ENCODE measurements at regions not wholly inside any gene's neighbourhood (a gene's known extent, or its start where the extent isn't known, plus 50 kb on each side); places are given as distances from the start of the nearest gene placed in this dataset.
A peak's percentile ranks its signal among the peaks of the same experiment; 100 is the strongest.

DNA sequence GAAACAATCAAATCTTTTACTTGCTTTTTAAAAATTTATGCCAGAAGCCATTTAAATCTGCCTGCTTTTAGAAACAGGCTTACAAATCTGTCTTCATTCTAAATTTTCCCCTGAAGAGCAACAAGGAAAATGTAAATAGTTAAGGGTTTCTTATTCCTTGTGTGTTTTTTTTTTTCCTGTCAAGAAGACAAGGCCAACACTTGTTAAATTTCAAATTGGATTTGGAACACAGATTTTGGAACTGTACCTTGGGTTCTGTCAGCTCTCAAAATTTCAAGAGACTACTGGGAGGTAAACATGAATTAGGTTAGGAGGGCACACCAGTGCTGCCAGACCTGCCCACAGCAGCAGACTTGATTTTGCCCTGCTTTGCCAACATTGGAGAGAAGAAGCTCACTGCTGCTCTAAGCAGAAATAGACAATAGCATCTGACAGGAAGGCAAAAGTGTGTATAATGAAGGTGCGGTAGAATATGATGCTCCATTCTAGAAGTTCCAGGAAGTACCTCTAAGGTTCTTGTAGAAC lies 121.7 kb downstream of the NHLRC3 start:
- no peak for DNase-seq (ENCODE audit: low read depth)

DNA sequence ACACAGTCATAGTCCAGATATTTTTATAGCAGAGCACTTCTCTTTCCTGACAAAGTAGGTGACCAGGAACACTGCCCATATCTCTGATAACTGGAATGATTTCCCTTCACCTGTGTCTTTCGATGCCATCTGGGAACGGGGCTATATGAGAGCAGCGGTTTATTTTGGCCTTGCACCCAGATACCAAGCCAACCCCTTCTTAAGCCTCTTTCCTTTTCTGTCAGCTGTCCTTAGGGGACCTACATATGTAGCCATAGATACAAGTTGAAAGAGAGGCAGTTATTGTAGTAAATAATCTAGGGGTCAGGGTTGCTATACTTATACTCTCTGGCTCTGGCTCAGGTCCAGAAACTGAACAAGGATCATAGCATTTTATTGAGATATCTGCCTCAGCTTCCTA lies 128.8 kb downstream of the NHLRC3 start:
- DNase-seq (ENCODE audit: low read depth), result no peak

DNA sequence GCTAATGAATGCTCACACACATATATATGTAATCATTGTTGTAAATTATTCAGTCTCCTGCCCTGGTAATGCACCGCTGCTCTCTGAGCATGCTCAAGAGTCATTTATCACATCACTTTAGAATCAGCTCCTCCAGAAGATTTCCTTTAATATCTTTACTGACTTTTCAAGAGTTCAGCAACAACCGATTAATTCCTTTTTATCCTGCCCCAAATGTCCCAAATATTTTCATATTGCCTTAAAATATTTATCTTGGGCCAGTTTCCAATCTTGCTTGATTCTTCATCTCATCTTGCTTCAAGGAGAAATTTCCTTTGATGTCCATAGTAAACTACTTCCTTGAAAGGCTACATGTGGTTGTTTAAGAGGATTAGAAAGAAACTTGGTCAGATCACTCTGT lies 132.5 kb downstream of the NHLRC3 start:
- no peak for DNase-seq (ENCODE audit: low read depth)

DNA sequence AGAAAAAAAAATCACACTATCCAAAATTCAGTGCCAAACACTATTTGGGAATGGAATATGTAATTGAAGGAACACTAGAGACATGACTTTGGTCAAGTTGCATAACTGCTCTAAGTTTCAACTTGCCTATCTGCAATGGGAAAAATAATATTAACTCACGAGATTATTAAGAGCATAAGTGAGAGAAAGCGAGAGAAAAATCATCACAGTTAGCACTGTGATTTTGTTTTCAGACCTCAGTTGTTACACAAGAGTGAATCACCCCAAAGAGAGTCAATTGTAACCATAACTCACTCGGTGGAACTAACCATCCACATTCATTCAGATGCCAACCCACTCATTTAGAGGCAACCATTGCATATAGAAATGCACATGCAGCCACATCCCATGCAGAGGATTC lies 147.1 kb downstream of the NHLRC3 start:
- DNase-seq (ENCODE audit: low read depth), result no peak

DNA sequence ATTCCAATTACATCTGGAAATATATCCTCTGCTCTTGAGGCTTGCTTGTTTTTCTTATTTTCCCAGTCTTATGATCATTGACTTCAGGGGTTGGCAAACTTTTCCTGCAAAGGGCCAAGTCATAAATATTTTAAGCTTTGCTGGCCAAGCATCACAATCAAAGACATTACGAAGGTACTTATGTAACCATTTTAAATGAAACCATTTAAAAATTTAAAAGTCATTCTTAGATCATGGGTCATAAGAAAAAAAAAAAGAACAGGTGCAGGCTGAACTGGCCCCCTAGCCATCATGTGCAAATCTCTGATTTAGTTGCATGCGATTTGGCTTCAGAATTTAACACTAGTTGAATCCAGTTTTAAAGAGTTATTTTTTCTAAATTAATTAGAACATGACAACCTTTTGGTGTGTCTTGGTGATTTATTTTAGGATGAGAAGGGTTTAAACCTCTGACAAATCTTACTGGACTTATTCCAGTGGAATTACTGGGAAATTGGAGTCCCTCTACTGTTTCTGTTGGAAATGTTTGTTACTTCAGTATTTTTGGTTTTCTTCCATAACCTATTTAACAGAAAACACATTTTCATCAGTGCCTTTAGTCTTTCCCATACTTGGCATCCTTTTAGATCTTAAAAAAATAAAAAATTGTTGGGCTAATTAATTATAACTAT lies 148.1 kb downstream of the NHLRC3 start:
- no peak for DNase-seq (ENCODE audit: low read depth)

DNA sequence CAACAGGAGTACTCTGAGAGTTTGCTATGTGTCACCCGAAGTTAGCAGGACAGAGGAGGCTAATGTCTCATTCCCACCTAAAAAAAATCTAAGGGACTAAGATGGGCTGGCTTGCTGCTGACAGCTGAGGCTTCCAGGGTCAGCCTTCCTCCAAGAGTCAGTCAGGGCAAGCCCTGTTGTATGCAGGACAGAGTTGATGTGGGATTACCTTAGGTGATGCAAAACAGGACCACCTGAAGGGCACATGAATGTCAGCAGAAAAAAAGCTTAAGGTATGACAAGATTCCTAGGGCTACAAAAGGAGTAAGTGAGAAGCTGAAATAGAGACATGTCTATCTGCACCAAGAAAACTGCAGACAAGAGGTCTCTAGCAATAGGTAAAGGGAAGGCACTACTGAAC lies 151.5 kb downstream of the NHLRC3 start:
- no peak for DNase-seq (ENCODE audit: low read depth)

DNA sequence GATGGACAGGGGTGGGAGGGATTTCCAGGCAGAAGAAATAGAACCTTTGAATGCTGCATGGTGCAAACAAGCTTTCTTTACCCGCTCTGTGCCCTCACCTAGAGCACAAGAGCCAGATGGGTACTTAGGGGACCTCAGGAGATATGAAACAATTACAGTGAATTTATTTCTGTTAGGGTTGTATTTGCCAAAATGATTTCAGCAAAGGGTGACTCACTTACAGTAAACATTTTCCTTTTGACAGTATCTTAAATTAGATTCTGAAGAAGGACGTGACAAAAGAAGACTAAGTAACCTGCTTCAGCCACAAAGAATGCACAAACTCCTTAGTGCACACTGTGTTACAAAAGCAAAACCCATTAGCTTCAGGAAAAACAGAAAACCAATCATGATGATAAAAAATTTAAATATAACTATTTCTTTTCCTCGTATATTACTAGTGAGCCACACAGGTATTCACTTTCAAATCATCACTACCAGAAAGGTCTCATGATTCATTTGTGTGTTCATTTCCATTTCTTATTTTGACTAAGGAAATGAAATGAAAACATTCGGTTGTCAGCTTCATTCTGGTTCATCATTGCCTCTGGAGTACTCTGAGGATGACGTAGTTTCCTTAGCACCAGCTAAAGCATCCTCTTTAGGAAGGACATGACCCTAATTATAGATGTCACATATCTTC lies 158.8 kb downstream of the NHLRC3 start:
- no peak for DNase-seq (ENCODE audit: low read depth)

DNA sequence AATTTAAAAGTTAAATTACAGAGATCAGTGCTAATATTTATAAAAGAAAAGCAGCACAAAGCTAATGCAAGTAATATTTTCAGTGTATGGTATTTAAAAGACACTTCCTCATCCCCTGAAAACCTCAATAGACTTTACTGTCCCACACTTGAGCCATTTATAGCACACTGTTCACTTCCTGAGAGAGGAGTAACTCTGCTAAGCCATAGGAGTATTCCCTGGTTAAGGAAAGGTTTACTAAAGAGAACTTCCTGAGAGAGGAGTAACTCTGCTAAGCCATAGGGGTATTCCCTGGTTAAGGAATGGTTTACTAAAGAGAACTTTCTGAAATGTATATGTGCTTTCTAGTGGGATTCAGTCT lies 159.4 kb downstream of the NHLRC3 start:
- DNase-seq (ENCODE audit: low read depth), result no peak

DNA sequence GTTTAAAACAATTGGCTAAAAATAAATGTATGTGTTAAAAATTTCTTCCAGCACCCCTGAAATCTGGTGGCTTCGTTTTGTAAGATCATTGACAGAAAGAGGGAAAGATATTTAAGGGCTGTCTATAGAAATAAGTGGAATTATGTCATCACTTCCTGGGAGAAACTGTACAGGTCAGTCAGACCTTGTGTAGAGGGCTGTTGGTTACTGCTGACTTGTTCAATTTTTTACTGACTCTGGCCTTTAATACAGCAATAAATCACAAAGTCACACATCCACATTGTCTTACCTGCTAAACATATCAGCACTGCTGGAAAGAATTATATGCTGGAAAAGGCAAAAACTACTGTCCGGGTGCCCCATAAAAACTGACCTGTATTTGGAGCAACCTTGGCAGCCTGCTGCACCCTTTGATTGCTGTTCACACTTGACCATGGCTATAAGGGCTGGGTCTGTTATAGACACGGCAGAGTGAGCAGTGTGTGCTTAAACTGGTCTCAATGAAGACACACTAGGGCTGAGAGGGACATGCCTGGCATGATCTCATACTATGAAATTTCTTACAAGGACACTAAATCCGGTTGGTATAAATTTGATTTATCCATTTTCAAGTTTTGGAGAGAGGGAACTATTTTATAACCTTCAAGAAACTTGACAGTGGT lies 162.1 kb downstream of the NHLRC3 start:
- DNase-seq (ENCODE audit: low read depth), result no peak

DNA sequence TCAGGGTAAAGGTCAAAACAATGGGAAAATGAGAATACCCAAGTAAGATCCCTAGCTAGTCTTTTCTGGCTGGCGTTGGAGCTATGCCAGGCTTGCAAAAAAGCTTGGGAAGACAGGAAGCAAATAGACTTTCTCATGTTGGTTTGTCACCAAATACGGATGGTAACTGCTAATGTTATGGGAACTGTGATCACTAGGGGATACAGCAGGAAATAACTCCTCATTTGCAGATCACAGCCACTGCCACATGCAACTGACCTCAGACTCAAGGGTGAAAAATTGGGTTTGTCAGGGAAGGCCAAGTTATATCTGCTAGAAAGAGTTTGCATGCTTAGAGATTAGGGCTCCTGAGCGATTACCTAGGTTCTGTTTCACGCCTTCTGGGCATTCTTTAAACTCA lies 162.9 kb downstream of the NHLRC3 start:
- peak; percentile 13 for DNase-seq (ENCODE audit: low read depth)

DNA sequence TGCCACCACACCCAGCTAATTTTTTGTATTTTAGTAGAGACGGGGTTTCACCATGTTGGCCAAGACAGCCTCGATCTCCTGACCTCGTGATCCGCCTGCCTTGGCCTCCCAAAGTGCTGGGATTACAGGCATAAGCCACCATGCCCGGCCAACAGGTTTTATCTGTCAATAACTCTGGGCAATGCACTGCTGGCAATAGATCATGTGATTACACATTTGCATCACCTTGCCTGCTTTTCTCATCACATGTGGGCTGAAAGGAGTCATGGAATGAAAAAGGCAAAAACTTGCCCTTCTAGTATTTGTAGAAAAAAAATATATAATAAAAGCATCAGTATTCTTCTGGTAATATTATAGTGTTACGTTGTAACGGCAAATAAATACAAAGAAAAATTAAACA lies 164.5 kb downstream of the NHLRC3 start:
- DNase-seq (ENCODE audit: low read depth), result no peak

DNA sequence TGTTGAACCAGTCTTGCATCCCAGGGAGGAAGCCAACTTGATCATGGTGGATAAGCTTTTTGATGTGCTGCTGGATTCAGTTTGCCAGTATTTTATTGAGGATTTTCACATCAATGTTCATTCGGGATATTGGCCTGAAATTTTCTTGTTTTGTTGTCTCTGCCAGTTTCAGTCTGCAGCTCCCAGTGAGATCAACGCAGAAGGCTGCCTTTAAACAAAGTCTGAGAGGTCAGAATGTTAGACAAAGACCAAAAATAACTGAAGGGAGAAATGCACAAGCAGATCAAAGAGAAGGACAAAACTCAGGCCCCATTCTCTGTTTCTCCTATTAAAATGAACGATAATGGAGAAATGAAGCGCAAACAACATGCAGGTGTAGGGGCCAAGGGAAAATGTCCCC lies 170.4 kb downstream of the NHLRC3 start:
- DNase-seq (ENCODE audit: low read depth), result no peak

DNA sequence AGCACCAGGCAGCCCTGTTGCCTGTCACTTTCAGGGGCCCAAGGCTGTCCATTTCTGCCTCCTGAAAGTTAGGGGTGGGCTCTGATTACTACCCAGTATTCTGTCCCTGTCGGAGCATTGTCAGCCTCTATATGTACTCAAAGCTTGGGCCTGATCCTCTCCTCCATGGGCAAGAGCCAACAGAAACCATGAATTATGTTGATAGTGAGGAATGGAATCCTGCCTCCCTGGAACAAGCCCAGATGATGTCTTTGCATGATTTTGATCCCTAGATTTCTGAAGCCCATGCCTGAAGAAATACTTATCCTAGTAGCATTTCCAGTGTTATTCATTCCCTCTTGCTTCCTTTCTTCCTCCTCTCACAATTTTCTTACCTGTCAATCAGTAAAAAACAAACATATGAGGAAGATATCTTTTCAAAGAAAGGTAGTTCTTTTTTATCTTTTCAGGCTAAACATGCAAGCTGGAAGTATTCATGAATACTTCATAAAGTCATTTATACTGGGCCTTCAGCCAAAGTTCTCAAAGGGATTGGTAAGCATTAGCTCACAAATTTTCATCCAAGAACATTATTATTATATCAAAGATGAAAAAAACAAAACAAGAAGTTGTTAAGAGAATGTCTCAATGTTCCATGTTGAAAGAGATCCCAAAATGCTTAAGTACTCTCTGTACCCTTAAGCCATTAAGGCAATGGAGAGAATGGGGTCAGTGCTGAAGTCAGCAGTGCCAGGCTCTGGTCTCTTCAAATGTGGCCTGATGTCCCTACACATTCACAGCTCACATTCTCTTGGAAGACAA lies 171.7 kb downstream of the NHLRC3 start:
- no peak for DNase-seq (ENCODE audit: low read depth)

DNA sequence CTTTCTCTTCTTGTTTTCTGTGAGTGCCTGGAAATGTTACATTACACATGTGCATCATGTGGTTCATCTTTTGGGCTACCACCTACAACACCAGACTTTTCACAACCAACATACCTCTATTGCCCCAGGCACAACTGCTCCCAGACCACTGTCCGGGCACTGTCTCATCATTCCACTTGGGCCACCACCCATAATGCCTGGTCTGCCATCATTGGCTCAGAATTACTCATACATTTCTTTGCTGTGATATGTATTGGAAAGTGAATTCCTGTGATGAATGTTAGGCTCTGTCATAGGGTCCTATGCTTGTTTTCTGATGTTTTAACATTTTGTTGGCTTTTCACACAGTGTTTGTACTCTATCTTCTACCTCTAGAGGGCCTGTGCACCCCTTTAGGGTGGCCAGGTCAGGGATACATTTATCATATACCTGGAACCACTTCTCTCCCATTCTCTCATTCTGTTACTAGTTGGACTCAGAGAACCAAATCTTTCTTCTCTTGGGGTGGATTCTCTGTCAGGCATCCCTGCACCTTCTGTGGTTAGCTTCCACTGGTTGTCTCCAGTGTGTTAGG lies 172.8 kb downstream of the NHLRC3 start:
- no peak for DNase-seq (ENCODE audit: low read depth)

DNA sequence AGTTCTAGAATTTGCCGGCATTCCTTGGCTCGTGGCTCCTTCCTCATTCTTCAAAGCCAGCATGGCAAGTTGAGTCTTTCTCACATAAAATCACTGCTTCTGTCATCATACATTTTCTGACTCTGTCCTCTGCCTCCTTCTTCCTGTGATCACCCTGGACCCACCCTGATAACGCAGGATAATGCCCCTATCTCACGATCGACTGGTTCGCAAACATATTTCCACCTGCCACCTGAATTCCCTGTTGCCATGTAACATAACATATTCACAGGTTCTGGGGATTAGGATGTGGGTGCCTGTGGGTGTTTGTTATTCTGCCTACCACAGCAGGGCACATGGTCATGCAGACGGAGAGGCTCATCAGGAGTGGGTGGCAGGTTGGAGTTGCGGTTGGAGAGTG lies 177.7 kb downstream of the NHLRC3 start:
- DNase-seq (ENCODE audit: low read depth), result no peak

DNA sequence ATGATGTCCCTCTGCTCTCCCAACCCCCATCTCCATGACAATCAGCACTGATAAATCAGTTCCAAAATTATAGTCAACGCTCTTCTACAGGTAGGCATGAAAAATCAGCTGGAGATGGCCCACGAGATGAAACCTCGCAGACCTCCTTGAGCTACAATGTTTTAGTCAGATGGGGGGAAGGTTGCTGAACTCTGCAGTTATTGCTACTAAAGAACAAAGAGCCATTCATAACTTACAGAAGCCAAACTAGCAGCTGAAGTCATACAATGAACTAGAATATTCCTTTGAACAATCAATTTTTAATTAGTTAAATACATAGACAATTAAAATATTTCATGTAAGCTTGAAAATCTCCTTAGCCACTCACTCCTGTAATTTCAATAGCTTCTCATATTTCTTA lies 179.2 kb downstream of the NHLRC3 start:
- no peak for DNase-seq (ENCODE audit: low read depth)

DNA sequence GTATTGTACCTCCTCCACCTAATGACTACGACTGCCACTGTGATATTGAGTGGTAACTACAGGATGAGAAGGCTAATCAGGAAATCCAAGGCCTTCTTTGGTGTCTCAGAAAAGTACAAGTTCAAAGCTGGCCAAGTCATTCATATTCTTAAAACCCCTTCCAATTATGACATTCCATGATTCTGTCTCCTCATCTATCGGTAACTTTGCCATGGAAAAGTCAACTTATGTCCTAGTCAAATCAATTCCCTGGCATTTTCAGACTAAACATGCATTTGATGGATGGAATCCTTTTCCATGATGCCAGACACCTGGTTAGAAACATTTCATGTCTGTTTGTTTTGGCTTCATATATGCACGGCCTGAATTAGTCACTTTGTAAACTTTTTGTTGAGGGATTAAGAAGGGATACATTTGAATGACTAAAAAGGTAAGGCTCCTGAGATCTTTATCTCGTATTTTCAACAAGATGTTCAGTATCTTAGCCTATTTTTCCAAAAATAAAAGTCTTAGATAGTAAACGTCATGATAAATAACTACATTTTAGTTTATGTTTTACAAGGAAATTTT lies 186.5 kb downstream of the NHLRC3 start:
- no peak for DNase-seq (ENCODE audit: low read depth)

DNA sequence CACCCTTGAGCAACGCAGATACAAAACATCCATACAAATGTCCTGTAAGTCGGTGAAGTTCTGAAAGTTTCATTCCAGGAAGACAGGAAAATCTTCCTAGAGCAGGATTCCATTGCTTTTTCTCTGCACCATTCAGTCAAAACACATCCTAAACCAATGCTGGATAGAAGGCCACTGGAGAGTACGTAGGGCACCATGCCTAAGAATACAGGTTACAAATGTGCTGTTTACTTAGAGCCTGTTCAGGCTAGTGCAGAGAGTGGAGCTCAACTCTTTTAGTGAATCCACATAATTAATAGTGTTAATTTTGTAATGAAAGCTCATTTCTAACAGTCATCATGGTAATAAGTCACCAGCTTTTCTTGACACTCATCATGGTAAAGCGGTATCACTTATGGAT lies 187.6 kb downstream of the NHLRC3 start:
- no peak for DNase-seq (ENCODE audit: low read depth)

DNA sequence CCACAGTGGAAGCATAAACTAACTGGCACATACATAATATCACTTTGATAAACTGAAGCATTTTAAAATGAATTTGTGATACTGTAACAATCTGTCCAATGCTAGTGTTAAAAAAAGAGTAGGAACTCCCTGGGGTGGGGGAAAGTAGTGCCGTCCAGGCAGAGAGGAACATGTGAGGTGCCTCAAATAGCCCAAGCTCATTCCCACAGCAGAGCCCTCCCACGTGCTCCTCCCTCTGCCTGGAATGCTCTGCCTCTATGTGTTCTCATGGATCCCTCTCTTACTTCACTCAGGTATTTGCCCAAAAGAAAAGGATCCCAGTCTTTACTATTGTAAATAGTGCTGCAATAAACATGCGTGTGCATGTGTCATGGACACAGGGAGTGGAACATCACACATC lies 188.1 kb downstream of the NHLRC3 start:
- DNase-seq (ENCODE audit: low read depth), result no peak

DNA sequence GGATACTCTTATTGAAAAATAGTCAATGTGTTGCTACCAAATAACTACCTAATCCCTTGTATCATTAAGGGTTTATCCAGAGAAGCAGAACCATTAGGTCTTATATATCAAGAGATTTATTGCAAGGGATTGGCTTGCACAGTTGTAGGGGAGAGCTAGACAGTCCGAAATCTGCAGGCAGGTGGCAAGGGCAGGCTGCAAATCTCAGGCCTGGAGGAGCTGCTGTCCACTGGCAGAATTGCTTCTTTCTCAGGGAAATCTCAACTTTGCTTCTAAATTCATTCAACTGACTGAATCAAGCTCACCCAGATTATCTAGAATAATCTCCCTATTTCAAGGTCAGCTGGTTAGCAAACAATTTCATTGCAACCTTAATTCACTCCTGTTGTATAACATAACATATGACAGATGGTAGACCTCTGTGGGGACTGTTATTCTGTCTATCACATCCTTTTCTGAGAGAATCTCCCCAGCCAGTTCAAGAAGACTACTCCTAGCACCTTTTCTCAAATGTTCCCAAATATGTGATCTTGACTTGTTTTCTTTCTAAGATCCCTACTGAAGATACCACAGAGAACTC lies 194.2 kb downstream of the NHLRC3 start:
- no peak for DNase-seq (ENCODE audit: low read depth)

DNA sequence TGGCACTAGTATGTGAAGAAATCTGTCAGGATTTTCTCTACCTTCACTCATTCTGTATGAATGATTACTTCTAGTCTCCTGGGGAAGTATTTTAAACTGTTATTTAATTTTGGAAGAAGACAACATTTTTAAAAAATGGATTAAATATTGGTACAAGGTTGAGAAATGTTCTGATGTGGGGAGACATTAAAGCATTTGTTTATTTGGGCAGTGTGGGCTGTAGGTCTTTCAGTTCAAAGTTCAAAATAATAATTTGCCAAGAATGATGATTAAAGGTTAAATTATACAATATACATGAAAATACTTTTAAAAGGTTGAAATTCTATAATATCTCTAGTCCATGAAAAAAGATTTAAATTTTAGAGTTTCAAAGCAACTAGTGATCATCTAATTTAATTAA lies 194.7 kb downstream of the NHLRC3 start:
- DNase-seq (ENCODE audit: low read depth), result no peak
